HEK293 (cell line): ENCODE measurements at regions not wholly inside any gene's neighbourhood (a gene's known extent, or its start where the extent isn't known, plus 50 kb on each side); places are given as distances from the start of the nearest gene placed in this dataset.

Experiments
- CTCF ChIA-PET: fragments of 350-600 bp; formaldehyde crosslinking; extraction: SDS; loops from one replicate; lab custom pipeline; 2021; ENCODE audit warnings: antibody characterized with exemption; lab: Yijun Ruan, JAX
- POLR2A ChIA-PET: fragments of 300-600 bp; formaldehyde crosslinking; extraction: SDS; loops from one replicate; lab custom pipeline; 2020; ENCODE audit warnings: antibody characterized with exemption, inconsistent platforms; lab: Yijun Ruan, JAX
- H3K27ac ChIP-seq: fragments of 200-500 bp; sonication (Bioruptor generic); 2 replicates; pipeline ENCODE4 v1.5.1; 2014; ENCODE audit warnings: low read depth, low read length, control low read depth, inconsistent platforms; ENCODE audit errors: extremely low read depth
- H3K36me3 ChIP-seq, 2 experiments: fragments of 200-500 bp in 1 of 2; sonication (Bioruptor generic) in 1 of 2; 1 replicate in 1 of 2; 2 replicates in 1 of 2; pipeline ENCODE4 v1.5.1; 2014 to 2017; ENCODE audit warnings: inconsistent platforms in 2 of 2, low read length in 2 of 2; ENCODE audit not compliant: control insufficient read depth in 2 of 2, insufficient read depth in 1 of 2
- H3K4me1 ChIP-seq: fragments of 200-500 bp; sonication (Bioruptor generic); 2 replicates; pipeline ENCODE4 v1.5.1; 2014; ENCODE audit warnings: mild to moderate bottlenecking, low read length, inconsistent platforms; ENCODE audit not compliant: control insufficient read depth, insufficient read depth
- H3K4me3 ChIP-seq: 2 replicates; pipeline ENCODE4 v1.5.1; 2011; ENCODE audit warnings: low read depth, mild to moderate bottlenecking, control low read depth, low read length, moderate library complexity
- H3K9me3 ChIP-seq: fragments of 200-500 bp; sonication (Bioruptor generic); 2 replicates; pipeline ENCODE4 v1.5.1; 2014; ENCODE audit warnings: low read depth, low read length, inconsistent platforms; ENCODE audit not compliant: control insufficient read depth, insufficient read depth
- KLF8 ChIP-seq: fragments of 450-650 bp; formaldehyde crosslinking; IDR thresholded peaks from 2 replicates; pipeline ENCODE4 v1.5.1; 2016; ENCODE audit warnings: missing biosample characterization, missing genetic modification characterization
- SCRT2 ChIP-seq: fragments of 450-650 bp; formaldehyde crosslinking; IDR thresholded peaks from 2 replicates; pipeline ENCODE4 v1.5.1; 2016; ENCODE audit warnings: missing biosample characterization, missing genetic modification characterization
- WT1 ChIP-seq: fragments of 450-650 bp; formaldehyde crosslinking; IDR thresholded peaks from 2 replicates; pipeline ENCODE4 v1.5.1; 2016; ENCODE audit warnings: missing biosample characterization, missing genetic modification characterization
- ZBTB20 ChIP-seq: fragments of 450-650 bp; formaldehyde crosslinking; IDR thresholded peaks from 2 replicates; pipeline ENCODE4 v1.5.1; 2016; ENCODE audit warnings: missing biosample characterization, missing genetic modification characterization
- ZEB2 ChIP-seq: fragments of 450-650 bp; formaldehyde crosslinking; IDR thresholded peaks from 2 replicates; pipeline ENCODE4 v1.5.1; 2016; ENCODE audit warnings: missing biosample characterization, missing genetic modification characterization
- ZNF221 ChIP-seq: fragments of 450-650 bp; formaldehyde crosslinking; IDR thresholded peaks from 2 replicates; pipeline ENCODE4 v1.5.1; 2017; ENCODE audit warnings: missing biosample characterization, missing genetic modification characterization, borderline replicate concordance
- ZNF280D ChIP-seq: fragments of 450-650 bp; formaldehyde crosslinking; IDR thresholded peaks from 2 replicates; pipeline ENCODE4 v1.5.1; 2016; ENCODE audit warnings: missing biosample characterization, missing genetic modification characterization
- ZNF37A ChIP-seq: fragments of 450-650 bp; IDR thresholded peaks from 2 replicates; pipeline ENCODE4 v1.5.1; 2018; ENCODE audit warnings: missing biosample characterization, missing genetic modification characterization
- ZNF404 ChIP-seq: fragments of 450-650 bp; formaldehyde crosslinking; IDR thresholded peaks from 2 replicates; pipeline ENCODE4 v1.5.1; 2017; ENCODE audit warnings: missing biosample characterization, missing genetic modification characterization
- ZNF501 ChIP-seq: fragments of 450-650 bp; formaldehyde crosslinking; IDR thresholded peaks from 2 replicates; pipeline ENCODE4 v1.5.1; 2016; ENCODE audit warnings: missing biosample characterization, missing genetic modification characterization
- ZNF530 ChIP-seq: fragments of 450-650 bp; formaldehyde crosslinking; IDR thresholded peaks from 2 replicates; pipeline ENCODE4 v1.5.1; 2016; ENCODE audit warnings: low read depth, missing biosample characterization, missing genetic modification characterization
- ZNF571 ChIP-seq: fragments of 450-650 bp; formaldehyde crosslinking; IDR thresholded peaks from 2 replicates; pipeline ENCODE4 v1.5.0; 2017; ENCODE audit warnings: missing biosample characterization, missing genetic modification characterization
- ZNF654 ChIP-seq: fragments of 450-650 bp; formaldehyde crosslinking; IDR thresholded peaks from 2 replicates; pipeline ENCODE4 v1.5.1; 2016; ENCODE audit warnings: low read depth, missing biosample characterization, missing genetic modification characterization
- ZNF791 ChIP-seq: fragments of 450-650 bp; formaldehyde crosslinking; IDR thresholded peaks from 2 replicates; pipeline ENCODE4 v1.5.1; 2016; ENCODE audit warnings: missing biosample characterization, missing genetic modification characterization
- TF ChIP-seq, protein P1 (sequence below): fragments of 450-650 bp; formaldehyde crosslinking; IDR thresholded peaks from 2 replicates; pipeline ENCODE4 v1.5.1; 2016; ENCODE audit warnings: missing biosample characterization, missing genetic modification characterization
- TF ChIP-seq, protein P2 (sequence below): fragments of 450-650 bp; formaldehyde crosslinking; optimal IDR thresholded peaks from 2 replicates; pipeline ENCODE3; 2016; ENCODE audit warnings: missing biosample characterization, mild to moderate bottlenecking, missing genetic modification characterization
- TF ChIP-seq, protein P3 (sequence below): fragments of 450-650 bp; formaldehyde crosslinking; conservative IDR thresholded peaks from 2 replicates; pipeline ENCODE4 v1.5.1; 2016; ENCODE audit warnings: low read depth, missing biosample characterization, missing genetic modification characterization

GRCh38 chr9:73539881-73540390 is 388.3 kb downstream of the ANXA1 start (continued):
- TF ChIP-seq ZEB2 (tag by site-specific recombination), result no peak
- TF ChIP-seq, all 188 proteins: peak for 0

DNA sequence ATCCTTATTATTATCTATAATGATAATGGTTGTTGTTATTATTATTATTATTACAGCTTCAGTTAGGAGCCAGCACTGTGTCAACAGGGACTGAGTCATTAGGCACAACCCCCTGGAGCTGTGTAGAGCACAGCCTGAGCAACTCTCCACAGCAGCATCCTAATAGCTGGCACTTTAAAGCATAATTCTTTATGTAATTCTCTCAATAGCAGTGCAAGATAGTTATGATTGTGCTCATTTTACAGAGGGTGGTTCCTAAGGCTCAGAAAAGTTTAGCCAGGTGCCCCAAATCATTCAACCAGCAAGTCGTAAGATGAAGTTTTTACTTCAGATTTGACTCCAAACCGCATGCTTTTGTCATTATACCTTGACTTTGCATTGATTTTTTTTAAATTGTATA is 390.3 kb downstream of the ANXA1 start:
- H3K4me3 ChIP-seq, result no peak overlapping the region
- TF ChIP-seq ZBTB20 (tag by site-specific recombination), result no peak
- TF ChIP-seq, protein P1, sequence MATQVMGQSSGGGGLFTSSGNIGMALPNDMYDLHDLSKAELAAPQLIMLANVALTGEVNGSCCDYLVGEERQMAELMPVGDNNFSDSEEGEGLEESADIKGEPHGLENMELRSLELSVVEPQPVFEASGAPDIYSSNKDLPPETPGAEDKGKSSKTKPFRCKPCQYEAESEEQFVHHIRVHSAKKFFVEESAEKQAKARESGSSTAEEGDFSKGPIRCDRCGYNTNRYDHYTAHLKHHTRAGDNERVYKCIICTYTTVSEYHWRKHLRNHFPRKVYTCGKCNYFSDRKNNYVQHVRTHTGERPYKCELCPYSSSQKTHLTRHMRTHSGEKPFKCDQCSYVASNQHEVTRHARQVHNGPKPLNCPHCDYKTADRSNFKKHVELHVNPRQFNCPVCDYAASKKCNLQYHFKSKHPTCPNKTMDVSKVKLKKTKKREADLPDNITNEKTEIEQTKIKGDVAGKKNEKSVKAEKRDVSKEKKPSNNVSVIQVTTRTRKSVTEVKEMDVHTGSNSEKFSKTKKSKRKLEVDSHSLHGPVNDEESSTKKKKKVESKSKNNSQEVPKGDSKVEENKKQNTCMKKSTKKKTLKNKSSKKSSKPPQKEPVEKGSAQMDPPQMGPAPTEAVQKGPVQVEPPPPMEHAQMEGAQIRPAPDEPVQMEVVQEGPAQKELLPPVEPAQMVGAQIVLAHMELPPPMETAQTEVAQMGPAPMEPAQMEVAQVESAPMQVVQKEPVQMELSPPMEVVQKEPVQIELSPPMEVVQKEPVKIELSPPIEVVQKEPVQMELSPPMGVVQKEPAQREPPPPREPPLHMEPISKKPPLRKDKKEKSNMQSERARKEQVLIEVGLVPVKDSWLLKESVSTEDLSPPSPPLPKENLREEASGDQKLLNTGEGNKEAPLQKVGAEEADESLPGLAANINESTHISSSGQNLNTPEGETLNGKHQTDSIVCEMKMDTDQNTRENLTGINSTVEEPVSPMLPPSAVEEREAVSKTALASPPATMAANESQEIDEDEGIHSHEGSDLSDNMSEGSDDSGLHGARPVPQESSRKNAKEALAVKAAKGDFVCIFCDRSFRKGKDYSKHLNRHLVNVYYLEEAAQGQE (tag by site-specific recombination), result no peak
- TF ChIP-seq, protein P2, sequence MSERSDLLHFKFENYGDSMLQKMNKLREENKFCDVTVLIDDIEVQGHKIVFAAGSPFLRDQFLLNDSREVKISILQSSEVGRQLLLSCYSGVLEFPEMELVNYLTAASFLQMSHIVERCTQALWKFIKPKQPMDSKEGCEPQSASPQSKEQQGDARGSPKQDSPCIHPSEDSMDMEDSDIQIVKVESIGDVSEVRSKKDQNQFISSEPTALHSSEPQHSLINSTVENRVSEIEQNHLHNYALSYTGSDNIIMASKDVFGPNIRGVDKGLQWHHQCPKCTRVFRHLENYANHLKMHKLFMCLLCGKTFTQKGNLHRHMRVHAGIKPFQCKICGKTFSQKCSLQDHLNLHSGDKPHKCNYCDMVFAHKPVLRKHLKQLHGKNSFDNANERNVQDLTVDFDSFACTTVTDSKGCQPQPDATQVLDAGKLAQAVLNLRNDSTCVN (tag by site-specific recombination), result no peak
- TF ChIP-seq ZNF280D (tag by site-specific recombination), result no peak
- no peak for TF ChIP-seq ZNF530 (tag by site-specific recombination)
- no peak for TF ChIP-seq ZNF654 (tag by site-specific recombination)
- TF ChIP-seq ZNF404, result no peak
- TF ChIP-seq ZNF791 (tag by site-specific recombination), result no peak
- no peak for TF ChIP-seq ZNF221 (tag by site-specific recombination)
- TF ChIP-seq, protein P3, sequence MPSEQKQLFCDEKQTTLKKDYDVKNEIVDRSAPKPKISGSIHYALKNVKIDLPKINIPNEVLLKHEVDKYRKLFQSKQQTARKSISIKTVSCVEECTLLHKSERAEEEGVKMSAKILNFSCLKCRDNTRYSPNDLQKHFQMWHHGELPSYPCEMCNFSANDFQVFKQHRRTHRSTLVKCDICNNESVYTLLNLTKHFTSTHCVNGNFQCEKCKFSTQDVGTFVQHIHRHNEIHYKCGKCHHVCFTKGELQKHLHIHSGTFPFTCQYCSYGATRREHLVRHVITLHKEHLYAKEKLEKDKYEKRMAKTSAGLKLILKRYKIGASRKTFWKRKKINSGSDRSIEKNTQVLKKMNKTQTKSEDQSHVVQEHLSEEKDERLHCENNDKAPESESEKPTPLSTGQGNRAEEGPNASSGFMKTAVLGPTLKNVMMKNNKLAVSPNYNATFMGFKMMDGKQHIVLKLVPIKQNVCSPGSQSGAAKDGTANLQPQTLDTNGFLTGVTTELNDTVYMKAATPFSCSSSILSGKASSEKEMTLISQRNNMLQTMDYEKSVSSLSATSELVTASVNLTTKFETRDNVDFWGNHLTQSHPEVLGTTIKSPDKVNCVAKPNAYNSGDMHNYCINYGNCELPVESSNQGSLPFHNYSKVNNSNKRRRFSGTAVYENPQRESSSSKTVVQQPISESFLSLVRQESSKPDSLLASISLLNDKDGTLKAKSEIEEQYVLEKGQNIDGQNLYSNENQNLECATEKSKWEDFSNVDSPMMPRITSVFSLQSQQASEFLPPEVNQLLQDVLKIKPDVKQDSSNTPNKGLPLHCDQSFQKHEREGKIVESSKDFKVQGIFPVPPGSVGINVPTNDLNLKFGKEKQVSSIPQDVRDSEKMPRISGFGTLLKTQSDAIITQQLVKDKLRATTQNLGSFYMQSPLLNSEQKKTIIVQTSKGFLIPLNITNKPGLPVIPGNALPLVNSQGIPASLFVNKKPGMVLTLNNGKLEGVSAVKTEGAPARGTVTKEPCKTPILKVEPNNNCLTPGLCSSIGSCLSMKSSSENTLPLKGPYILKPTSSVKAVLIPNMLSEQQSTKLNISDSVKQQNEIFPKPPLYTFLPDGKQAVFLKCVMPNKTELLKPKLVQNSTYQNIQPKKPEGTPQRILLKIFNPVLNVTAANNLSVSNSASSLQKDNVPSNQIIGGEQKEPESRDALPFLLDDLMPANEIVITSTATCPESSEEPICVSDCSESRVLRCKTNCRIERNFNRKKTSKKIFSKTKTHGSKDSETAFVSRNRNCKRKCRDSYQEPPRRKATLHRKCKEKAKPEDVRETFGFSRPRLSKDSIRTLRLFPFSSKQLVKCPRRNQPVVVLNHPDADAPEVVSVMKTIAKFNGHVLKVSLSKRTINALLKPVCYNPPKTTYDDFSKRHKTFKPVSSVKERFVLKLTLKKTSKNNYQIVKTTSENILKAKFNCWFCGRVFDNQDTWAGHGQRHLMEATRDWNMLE (tag by site-specific recombination), result no peak
- no peak for TF ChIP-seq WT1 (tag by site-specific recombination)
- TF ChIP-seq SCRT2 (tag by site-specific recombination), result no peak
- no peak for TF ChIP-seq ZNF571
- TF ChIP-seq KLF8 (tag by site-specific recombination), result no peak
- no peak for TF ChIP-seq ZNF37A (tag by site-specific recombination)
- no peak for TF ChIP-seq ZNF501 (tag by site-specific recombination)
- no peak overlapping the region for H3K27ac ChIP-seq
- H3K36me3 ChIP-seq, result no peaks in the 10 kb centered on the region
- H3K9me3 ChIP-seq, result no peaks in the 10 kb centered on the region
- CTCF ChIA-PET, result interaction anchor here (1.2 kb wide), 1 partner anchor 342 kb away, joined by 4 read pairs; no protein-coding TSS in a partner anchor
- no peaks in the 10 kb centered on the region for H3K4me1 ChIP-seq
- POLR2A ChIA-PET, result no interaction called here
